Activated naive CD4-positive, alpha-beta T cell treated with anti-CD3 and anti-CD28 coated beads, Interleukin-2, amount 10 ng/mL, durations not matched to agents 7 days and 5 days (primary cell): ENCODE measurements at regions not wholly inside any gene's neighbourhood (a gene's known extent, or its start where the extent isn't known, plus 50 kb on each side); places are given as distances from the start of the nearest gene placed in this dataset.

ENCODE experiments used
- CTCF ChIA-PET: fragments of 350-600 bp; sonication (Branson Sonifier 250); formaldehyde crosslinking; loops from one replicate; lab custom pipeline; 2021; ENCODE audit warnings: antibody characterized with exemption; lab: Charles Lee
- DNase-seq: peaks from one replicate; pipeline ENCODE4 v3.0.0-alpha.2; 2020
- H3K27ac Mint-ChIP-seq: one replicate; pipeline ENCODE4 v1.8.0; 2021; ENCODE audit warnings: mild to moderate bottlenecking, moderate library complexity, mixed read lengths
- H3K27me3 Mint-ChIP-seq: one replicate; pipeline ENCODE4 v1.8.0; 2021; ENCODE audit warnings: mild to moderate bottlenecking, mixed read lengths
- H3K36me3 Mint-ChIP-seq: one replicate; pipeline ENCODE4 v1.8.0; 2021; ENCODE audit warnings: mixed read lengths
- H3K4me1 Mint-ChIP-seq: one replicate; pipeline ENCODE4 v1.8.0; 2021; ENCODE audit warnings: mixed read lengths
- H3K4me3 Mint-ChIP-seq: one replicate; pipeline ENCODE4 v1.8.0; 2021; ENCODE audit warnings: mild to moderate bottlenecking, moderate library complexity, mixed read lengths
- H3K9me3 Mint-ChIP-seq: one replicate; pipeline ENCODE4 v1.8.0; 2021; ENCODE audit warnings: mixed read lengths

DNA sequence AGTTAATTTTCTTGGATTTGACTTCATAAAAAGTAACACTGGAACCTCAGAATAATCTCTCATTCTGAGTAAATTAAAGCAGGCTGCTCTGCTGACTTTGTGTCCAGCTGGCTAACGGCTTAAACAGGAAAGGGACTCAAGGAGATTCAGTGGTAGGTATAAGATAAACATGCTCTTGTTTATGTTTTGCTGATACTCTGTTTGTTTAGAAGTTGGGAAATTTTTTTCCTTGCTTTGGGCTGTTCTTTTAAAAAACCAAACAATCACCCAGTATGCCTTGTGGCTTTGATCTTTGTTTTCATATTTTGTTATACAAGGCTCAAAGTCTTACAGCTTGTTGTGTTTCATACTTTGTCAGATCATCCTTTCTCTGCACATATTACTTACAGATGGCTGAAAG lies 237.6 kb upstream of the RIOK2 start:
- DNase-seq = no peak
- H3K27me3 Mint-ChIP-seq = no peaks in the 10 kb centered on the region
- H3K9me3 Mint-ChIP-seq = no peaks in the 10 kb centered on the region
- CTCF ChIA-PET = no interaction called here
- H3K4me1 Mint-ChIP-seq = no peaks in the 10 kb centered on the region
- no peak overlapping the region for H3K27ac Mint-ChIP-seq
- no peak overlapping the region for H3K4me3 Mint-ChIP-seq
- H3K36me3 Mint-ChIP-seq = no peaks in the 10 kb centered on the region

DNA sequence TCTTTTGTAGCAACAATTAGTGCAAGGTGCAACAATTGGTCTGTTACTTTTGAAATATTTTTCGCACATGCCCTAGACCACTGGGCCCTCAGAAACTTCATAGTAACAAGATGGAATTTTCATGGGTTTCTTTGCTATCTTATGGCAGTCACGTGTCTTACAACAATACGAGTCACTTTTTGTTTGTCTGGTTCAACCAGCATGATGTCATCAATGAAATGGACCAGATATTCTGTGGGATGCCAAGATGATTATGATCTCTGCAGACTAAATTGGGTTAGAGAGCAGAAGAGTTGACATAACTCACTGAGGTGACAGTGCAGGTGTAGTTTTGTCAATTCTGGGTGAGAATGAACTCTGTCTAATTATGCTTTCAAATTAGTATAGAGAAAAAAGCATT lies 239.6 kb upstream of the RIOK2 start:
- no peaks in the 10 kb centered on the region for H3K27me3 Mint-ChIP-seq
- H3K9me3 Mint-ChIP-seq = no peaks in the 10 kb centered on the region
- DNase-seq = no peak
- no peaks in the 10 kb centered on the region for H3K36me3 Mint-ChIP-seq
- CTCF ChIA-PET = no interaction called here
- H3K27ac Mint-ChIP-seq = no peak overlapping the region
- no peaks in the 10 kb centered on the region for H3K4me1 Mint-ChIP-seq
- no peak overlapping the region for H3K4me3 Mint-ChIP-seq

DNA sequence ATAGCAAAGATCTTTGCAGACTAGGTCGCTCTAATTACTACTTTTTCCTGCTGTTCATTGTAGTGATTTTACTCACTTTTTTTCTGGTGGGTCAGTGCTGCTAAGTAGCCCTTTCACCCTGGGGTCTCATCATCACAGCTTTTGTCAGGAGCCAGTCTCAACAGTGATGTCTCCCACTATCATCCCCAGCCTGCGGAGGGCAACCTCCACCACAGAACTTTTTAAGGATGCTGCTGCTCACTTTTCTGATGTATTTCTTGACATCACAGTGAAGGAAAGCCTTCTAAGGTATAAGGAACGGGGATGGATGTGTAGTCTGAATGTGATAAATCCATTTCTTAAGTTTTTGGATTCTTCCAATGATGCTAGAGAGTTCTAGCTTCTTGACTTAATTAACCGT lies 242.5 kb upstream of the RIOK2 start:
- no peak overlapping the region for H3K4me3 Mint-ChIP-seq
- H3K4me1 Mint-ChIP-seq = no peaks in the 10 kb centered on the region
- no peak for DNase-seq
- H3K27ac Mint-ChIP-seq = no peak overlapping the region
- no peaks in the 10 kb centered on the region for H3K36me3 Mint-ChIP-seq
- CTCF ChIA-PET = interaction anchor here (1.0 kb wide), 1 partner anchor 1326 kb away, joined by 3 read pairs; no protein-coding TSS in a partner anchor
- no peaks in the 10 kb centered on the region for H3K9me3 Mint-ChIP-seq
- no peaks in the 10 kb centered on the region for H3K27me3 Mint-ChIP-seq

DNA sequence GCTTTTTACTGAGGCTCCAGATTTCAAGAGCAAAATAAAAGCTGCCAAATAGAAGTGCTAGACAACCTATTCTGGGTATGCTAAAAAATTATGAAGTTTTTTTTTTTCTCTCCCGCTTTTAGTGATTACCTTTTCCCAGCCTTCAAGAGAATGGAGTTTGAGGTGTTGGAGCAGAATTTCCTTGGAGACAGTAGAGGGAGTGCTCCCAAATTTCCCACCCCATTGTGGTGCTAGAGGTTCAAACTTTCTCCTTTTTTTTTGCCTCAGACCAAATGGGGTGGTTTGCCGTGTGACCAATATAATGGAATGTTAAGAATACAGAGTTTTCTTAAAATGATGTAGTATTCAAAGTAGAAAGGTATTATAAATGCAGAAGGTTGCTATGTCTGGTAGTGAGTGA lies 244.2 kb upstream of the RIOK2 start:
- no peaks in the 10 kb centered on the region for H3K36me3 Mint-ChIP-seq
- H3K27ac Mint-ChIP-seq = no peak overlapping the region
- H3K4me1 Mint-ChIP-seq = no peaks in the 10 kb centered on the region
- DNase-seq = no peak
- H3K9me3 Mint-ChIP-seq = no peaks in the 10 kb centered on the region
- H3K4me3 Mint-ChIP-seq = no peak overlapping the region
- no peaks in the 10 kb centered on the region for H3K27me3 Mint-ChIP-seq
- CTCF ChIA-PET = interaction anchor here (0.7 kb wide), 1 partner anchor 991 kb away, joined by 3 read pairs; no protein-coding TSS in a partner anchor

DNA sequence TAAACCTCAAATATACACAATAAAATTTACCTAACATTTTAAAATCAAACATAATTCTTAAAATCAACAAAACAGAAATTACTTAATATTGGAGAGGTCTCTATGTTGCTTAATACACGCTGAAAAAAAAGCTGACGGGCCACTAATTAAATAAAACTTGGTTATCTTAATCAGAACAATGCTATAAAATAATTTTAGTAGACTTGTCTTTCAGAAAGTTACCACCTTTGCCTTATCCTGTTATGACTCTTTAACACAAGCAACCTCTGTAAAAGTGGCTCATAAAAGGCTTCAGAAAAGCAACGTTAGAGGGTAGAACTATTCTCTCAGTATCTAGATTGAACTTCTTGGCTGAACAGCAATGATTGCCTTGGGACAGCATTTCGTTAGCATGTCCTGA lies 251.0 kb upstream of the RIOK2 start:
- CTCF ChIA-PET = no interaction called here

DNA sequence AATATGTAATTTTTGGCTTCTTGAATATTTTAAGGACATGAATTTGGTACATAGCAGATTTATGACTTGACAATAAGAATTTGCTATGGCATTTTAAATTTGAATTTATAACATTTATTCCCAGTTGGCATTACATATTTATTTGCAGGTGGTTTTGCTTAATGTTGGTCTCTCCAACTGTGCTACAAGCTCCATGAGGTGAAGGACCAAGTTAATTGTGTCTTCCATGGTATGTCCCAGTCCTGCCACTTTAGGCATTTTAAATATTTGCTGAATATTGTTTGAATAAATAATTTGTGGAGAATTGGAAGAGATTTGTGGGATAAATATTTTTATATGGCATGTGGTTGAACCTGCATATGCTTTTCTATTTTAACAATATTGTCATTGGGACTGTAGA lies 253.4 kb upstream of the RIOK2 start:
- no peaks in the 10 kb centered on the region for H3K27me3 Mint-ChIP-seq
- H3K9me3 Mint-ChIP-seq = no peaks in the 10 kb centered on the region
- no peak overlapping the region for H3K27ac Mint-ChIP-seq
- DNase-seq = no peak
- no peak overlapping the region for H3K4me3 Mint-ChIP-seq
- H3K36me3 Mint-ChIP-seq = no peaks in the 10 kb centered on the region
- CTCF ChIA-PET = no interaction called here
- H3K4me1 Mint-ChIP-seq = no peaks in the 10 kb centered on the region

More for the DNA sequence above, 251.0 kb upstream of the RIOK2 start:
- no peak for DNase-seq
- Mint-ChIP-seq H3K4me3 (no peak overlapping the region), H3K27me3 (no peaks in the 10 kb centered on the region), H3K27ac (no peak overlapping the region), H3K36me3 (no peaks in the 10 kb centered on the region), H3K9me3 (no peaks in the 10 kb centered on the region), H3K4me1 (no peaks in the 10 kb centered on the region)

DNA sequence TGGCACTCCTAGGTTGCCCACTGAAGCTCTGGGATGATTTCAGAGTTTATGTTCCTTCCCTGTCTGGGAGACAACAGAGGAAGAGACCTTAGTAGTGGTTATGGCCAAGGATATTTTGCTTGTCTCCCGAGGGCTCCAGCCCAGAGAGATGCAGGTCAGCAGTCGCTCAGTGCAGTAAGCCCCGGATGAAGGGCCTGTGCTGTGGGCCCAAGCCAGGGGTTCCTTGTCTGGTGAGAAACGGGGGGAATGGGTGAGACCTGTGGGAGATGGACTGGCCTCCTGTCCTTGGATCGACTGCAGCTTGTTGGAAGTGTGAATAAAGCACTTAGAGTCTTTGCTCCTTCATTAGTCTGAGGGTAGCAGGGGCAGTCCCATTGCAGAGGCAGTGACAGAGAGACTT lies 260.7 kb upstream of the RIOK2 start:
- H3K27me3 Mint-ChIP-seq = no peaks in the 10 kb centered on the region
- H3K27ac Mint-ChIP-seq = no peak overlapping the region
- CTCF ChIA-PET = no interaction called here
- no peak for DNase-seq
- peaks cover 3% of the 10 kb centered on the region for H3K9me3 Mint-ChIP-seq
- no peak overlapping the region for H3K4me3 Mint-ChIP-seq
- H3K4me1 Mint-ChIP-seq = no peaks in the 10 kb centered on the region
- H3K36me3 Mint-ChIP-seq = no peaks in the 10 kb centered on the region

DNA sequence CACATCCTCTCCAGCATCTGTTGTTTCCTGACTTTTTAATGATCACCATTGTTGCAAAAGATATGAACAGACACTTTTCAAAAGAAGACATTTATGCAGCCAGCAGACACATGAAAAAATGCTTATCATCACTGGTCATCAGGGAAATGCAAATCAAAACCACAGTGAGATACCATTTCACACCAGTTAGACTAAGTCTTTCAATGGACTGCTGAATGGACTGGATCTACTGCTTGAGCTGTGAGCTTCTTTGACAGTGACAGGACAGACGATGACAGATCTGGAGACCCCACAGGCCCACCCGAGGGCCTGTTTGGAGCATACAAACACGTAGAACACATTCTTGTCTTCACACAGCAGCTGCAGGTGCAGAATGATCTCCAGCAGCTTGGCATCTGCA lies 266.1 kb upstream of the RIOK2 start:
- Mint-ChIP-seq H3K9me3 (no peaks in the 10 kb centered on the region), H3K36me3 (no peaks in the 10 kb centered on the region), H3K4me3 (no peak overlapping the region), H3K27me3 (no peaks in the 10 kb centered on the region), H3K4me1 (no peaks in the 10 kb centered on the region), H3K27ac (no peak overlapping the region)
- CTCF ChIA-PET = no interaction called here
- no peak for DNase-seq

DNA sequence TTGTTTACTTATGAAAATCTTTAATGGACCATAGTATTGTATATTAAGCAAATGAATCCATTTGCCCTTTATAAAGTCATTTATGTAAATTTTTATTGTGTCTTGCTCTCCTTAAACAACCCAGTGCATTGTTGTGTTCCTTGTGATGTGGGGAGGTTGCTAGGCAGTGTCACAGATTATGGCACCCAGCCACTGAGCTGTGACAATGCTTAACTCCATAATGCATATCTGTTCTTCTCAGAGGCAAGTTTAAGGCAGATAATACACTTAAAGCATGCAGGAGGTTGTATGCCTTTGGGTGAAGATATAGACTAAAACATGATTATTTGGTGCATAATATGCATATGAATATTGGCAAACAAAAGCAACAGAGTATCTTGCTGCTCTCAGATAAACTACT lies 269.6 kb upstream of the RIOK2 start:
- CTCF ChIA-PET = no interaction called here
- no peak for DNase-seq
- no peaks in the 10 kb centered on the region for H3K27me3 Mint-ChIP-seq
- H3K4me1 Mint-ChIP-seq = no peaks in the 10 kb centered on the region
- no peaks in the 10 kb centered on the region for H3K36me3 Mint-ChIP-seq
- H3K9me3 Mint-ChIP-seq = no peaks in the 10 kb centered on the region
- no peak overlapping the region for H3K27ac Mint-ChIP-seq
- no peak overlapping the region for H3K4me3 Mint-ChIP-seq

DNA sequence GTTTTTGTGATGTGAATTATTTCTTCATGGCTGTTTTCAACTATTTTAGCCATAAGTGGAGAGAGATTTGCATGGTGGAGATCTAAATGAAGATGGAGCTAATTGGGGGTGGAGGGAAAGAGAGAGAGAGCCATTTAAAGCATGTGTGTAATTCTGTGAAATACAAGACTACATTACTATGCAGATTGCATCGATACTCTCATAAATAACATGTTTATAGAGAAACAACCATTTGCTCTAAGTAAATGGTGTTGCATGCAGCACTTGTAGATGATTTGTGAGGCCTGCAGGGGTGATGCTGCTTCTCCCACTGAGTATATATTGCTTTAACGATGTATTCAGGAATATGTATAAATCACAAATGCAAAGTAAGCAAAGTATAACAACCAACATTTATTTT lies 270.2 kb upstream of the RIOK2 start:
- Mint-ChIP-seq H3K36me3 (no peaks in the 10 kb centered on the region), H3K9me3 (no peaks in the 10 kb centered on the region), H3K4me3 (no peak overlapping the region), H3K4me1 (no peaks in the 10 kb centered on the region), H3K27ac (no peak overlapping the region), H3K27me3 (no peaks in the 10 kb centered on the region)
- no peak for DNase-seq
- CTCF ChIA-PET = no interaction called here

DNA sequence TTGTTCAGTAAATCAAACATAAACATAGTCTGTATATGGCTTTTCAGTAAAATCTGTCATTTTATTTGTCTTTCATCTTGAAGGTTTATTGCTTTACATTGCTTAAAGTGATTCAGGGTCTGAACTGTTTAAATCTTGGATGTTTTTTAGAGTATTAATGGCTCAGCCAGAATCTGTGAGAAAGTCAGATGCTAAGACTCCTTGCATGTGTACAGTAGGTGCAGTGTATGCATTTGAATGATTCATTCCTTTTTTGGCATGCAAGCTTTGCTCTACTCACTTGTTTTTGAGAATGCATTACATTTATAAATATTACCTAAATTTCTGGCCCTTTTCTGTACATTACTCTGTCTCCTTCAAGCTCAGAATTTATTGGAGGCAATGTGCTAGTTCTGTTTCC lies 271.0 kb upstream of the RIOK2 start:
- CTCF ChIA-PET = no interaction called here
- no peak for DNase-seq

DNA sequence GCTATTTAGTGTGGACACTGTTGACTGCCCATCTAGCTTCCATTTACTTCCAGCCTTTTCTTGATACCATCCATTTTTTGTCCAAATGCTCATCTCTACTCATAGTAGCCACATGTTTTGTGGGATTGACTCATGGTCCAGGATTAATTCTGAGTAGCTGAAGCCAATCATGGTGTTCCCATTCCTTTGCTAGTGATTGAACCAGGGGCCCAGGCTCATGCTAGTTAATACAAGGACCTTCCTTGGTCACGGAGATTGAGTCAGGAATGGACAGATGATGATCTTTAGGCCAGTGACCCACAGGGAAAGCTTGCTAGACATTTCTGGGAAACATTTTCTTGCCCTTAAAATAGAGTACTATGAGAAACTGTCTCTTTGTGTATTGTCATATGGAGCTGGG lies 272.9 kb upstream of the RIOK2 start:
- Mint-ChIP-seq H3K27ac (no peak overlapping the region), H3K4me3 (no peak overlapping the region), H3K9me3 (no peaks in the 10 kb centered on the region), H3K36me3 (no peaks in the 10 kb centered on the region), H3K27me3 (no peaks in the 10 kb centered on the region), H3K4me1 (no peaks in the 10 kb centered on the region)
- DNase-seq = no peak
- CTCF ChIA-PET = no interaction called here

More for the DNA sequence above, 271.0 kb upstream of the RIOK2 start:
- no peaks in the 10 kb centered on the region for H3K4me1 Mint-ChIP-seq
- no peak overlapping the region for H3K4me3 Mint-ChIP-seq
- no peaks in the 10 kb centered on the region for H3K27me3 Mint-ChIP-seq
- H3K27ac Mint-ChIP-seq = no peak overlapping the region
- no peaks in the 10 kb centered on the region for H3K9me3 Mint-ChIP-seq
- H3K36me3 Mint-ChIP-seq = no peaks in the 10 kb centered on the region

DNA sequence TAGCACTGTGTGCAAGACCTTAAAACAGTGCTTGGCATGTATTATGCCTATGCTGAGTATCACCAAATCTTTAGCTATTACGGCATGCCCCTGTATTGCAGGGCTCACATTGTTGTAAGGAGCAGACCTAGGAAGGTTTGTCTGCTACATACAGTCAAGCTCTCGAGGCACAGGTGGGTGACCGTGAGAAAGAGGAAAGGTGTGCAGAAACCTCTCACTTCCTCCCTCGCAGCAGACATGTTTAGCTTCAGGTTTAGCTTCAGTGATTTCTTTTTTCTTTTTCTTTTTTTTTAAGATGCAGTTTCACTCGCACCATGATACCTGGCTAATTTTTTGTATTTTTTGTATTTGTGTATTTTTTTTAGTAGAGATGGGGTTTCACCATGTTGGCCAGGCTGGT lies 275.8 kb upstream of the RIOK2 start:
- Mint-ChIP-seq H3K27ac (no peak overlapping the region), H3K36me3 (no peaks in the 10 kb centered on the region), H3K27me3 (no peaks in the 10 kb centered on the region), H3K9me3 (no peaks in the 10 kb centered on the region), H3K4me1 (no peaks in the 10 kb centered on the region), H3K4me3 (no peak overlapping the region)
- CTCF ChIA-PET = no interaction called here
- no peak for DNase-seq

DNA sequence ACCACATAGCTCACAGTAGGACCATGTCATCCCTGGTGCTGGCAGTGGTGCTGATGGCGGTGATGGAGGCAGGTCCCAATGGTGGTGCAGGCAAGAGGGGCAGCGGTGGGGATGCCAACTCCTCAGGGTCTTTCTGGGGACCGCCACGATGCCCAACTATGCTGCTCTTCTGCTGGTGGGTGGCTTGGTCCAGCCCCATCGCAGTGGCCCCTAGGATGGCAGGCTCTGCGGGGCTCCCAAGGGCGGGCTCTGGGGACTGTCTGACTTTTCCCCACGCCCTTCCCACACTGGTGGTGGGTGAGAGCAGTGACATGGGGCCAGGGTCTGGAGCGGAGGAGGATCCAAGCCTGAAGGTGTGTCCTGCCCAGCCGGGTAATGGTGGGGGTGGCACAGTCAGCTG lies 288.9 kb upstream of the RIOK2 start:
- no peaks in the 10 kb centered on the region for H3K4me1 Mint-ChIP-seq
- H3K27me3 Mint-ChIP-seq = no peaks in the 10 kb centered on the region
- peaks cover 7% of the 10 kb centered on the region for H3K9me3 Mint-ChIP-seq
- H3K4me3 Mint-ChIP-seq = no peak overlapping the region
- no peak overlapping the region for H3K27ac Mint-ChIP-seq
- no peak for DNase-seq
- CTCF ChIA-PET = no interaction called here
- H3K36me3 Mint-ChIP-seq = no peaks in the 10 kb centered on the region

DNA sequence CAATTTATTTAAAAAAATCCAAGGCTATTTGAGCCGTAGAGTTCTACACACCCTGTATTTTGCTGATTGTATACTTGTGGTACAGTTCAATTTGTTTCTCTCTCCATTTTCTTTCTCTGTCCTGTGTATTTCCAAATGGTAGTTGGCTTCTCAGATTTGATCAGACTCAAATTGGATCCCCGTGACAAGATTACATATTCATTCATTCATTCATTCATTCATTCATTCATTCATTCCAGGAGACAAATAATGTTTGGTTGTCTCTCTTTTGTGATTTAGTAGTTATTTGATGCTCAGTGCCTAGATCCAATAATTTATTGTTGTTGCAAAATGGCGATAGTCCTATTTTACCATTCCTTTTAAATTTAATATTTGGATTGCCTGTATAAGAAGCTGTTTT lies 292.8 kb upstream of the RIOK2 start:
- no peaks in the 10 kb centered on the region for H3K27me3 Mint-ChIP-seq
- no peak overlapping the region for H3K27ac Mint-ChIP-seq
- H3K4me1 Mint-ChIP-seq = no peaks in the 10 kb centered on the region
- CTCF ChIA-PET = no interaction called here
- no peaks in the 10 kb centered on the region for H3K36me3 Mint-ChIP-seq
- no peaks in the 10 kb centered on the region for H3K9me3 Mint-ChIP-seq
- H3K4me3 Mint-ChIP-seq = no peak overlapping the region
- no peak for DNase-seq

DNA sequence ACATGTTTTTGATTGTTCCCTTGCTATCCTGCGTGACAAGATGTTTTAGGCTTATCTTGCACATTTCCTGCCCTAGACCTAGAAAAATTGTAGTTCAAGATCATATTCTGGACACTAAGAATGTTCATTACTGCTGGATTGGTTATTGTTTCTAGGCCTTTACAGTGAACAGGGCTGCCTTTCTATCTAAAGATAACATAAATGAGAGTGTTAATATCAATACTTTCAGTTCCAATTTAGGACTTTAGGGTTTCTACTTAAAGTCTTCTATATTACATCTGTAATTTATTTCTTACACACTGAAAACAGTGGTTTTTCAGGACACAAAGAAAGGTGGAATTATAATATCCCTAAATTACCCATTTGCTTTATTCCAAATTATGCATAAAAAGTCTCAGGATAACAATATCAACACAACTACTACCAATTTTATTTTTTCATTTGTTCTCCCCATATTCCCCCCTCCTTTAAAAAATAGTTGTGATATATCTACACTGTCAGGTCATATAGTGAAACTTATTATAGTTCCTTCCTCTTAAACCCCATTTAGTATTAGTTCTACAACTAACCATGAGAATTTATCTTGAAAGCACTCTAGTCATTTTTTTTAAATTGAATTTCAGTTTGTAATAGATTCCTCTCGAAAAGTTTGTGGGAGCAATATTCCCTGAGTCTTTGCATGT lies 293.9 kb upstream of the RIOK2 start:
- CTCF ChIA-PET = no interaction called here
- no peaks in the 10 kb centered on the region for H3K9me3 Mint-ChIP-seq
- H3K4me3 Mint-ChIP-seq = no peak overlapping the region
- H3K27me3 Mint-ChIP-seq = no peaks in the 10 kb centered on the region
- no peaks in the 10 kb centered on the region for H3K36me3 Mint-ChIP-seq
- no peak for DNase-seq
- H3K4me1 Mint-ChIP-seq = no peaks in the 10 kb centered on the region
- H3K27ac Mint-ChIP-seq = no peak overlapping the region
